ENCODE measurements at regions not wholly inside any gene's neighbourhood (a gene's known extent, or its start where the extent isn't known, plus 50 kb on each side); places are given as distances from the start of the nearest gene placed in this dataset.

DNA sequence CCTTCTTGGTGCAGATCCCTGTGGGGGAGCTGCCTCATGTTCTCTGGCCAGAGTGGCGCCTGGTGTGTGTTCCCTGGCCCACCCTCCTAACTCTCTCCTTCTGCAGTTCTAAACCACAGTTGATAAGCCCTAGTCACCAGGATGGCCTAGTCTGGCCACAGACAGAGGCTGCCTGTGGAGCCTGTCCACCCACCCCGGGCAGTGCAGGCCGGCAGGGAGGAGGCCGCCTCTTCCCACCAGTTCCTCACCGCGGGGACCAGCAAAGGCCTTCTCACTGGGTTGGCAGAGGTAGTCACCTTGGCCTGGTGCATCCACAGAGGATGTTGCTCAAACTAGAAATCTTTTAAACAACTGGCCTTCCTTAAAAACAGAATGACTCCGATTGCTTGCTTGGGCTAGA is 276.4 kb upstream of the TTC14 start:
- H3K9me3 ChIP-seq (replicated peaks), result no peaks in the 10 kb centered on the region
- H3K4me1 ChIP-seq, result no peaks in the 10 kb centered on the region
- H3K4me3 ChIP-seq, result no peak overlapping the region
- H3K27ac ChIP-seq, result no peak overlapping the region
- H3K27me3 ChIP-seq, result no peaks in the 10 kb centered on the region
- no peaks in the 10 kb centered on the region for H3K36me3 ChIP-seq
- no peak for DNase-seq

DNA sequence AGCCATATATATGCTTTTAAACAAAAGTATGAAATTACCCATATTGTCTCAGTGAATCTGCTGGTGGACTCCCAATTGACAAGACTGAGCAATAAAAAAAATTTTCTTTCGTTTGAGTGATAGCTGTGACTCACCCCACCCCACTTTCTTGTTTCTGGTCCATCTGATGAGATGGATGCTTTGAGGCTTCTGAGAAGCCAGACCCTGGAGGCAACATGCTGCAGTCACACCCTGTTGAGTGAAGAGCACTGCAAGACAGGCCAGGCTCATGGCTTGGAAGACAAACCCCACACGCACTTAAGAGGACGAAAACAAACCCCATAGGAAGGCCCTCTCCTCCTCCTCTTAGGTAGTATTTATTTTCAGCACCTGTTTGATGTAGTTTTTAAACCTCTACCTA is 276.0 kb upstream of the TTC14 start:
- Histone ChIP-seq H3K4me3 (no peak overlapping the region), H3K36me3 (no peaks in the 10 kb centered on the region), H3K9me3 (replicated peaks) (no peaks in the 10 kb centered on the region), H3K27ac (no peak overlapping the region), H3K27me3 (no peaks in the 10 kb centered on the region), H3K4me1 (no peaks in the 10 kb centered on the region)
- no peak for DNase-seq

DNA sequence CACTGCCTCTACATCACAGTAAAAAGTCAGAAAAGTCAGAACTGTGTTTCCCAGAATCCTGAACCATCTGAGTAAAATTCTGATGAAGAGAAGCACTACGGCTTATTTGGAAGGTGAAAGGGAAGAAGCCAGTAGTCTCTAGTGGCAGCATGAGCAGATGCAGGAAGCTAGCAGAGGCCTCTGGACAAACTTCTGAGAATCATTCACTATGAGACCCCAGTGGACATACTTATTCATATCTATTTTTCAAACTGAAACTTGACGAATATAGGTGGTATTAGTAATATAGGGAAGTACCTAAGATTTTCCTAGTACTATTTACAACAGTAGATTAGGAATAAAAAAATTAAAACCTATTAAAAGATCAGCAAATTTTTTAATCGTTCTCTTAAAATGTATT is 272.8 kb upstream of the TTC14 start:
- Histone ChIP-seq H3K27ac (no peak overlapping the region), H3K4me1 (no peaks in the 10 kb centered on the region), H3K36me3 (no peaks in the 10 kb centered on the region), H3K4me3 (no peak overlapping the region), H3K27me3 (no peaks in the 10 kb centered on the region), H3K9me3 (replicated peaks) (no peaks in the 10 kb centered on the region)
- no peak for DNase-seq

GRCh38 chr3:180329847-180330246 is 272.1 kb upstream of the TTC14 start:
- no peak overlapping the region for H3K27ac ChIP-seq
- H3K27me3 ChIP-seq, result no peaks in the 10 kb centered on the region
- no peaks in the 10 kb centered on the region for H3K9me3 ChIP-seq (replicated peaks)
- no peaks in the 10 kb centered on the region for H3K36me3 ChIP-seq
- no peak overlapping the region for H3K4me3 ChIP-seq
- DNase-seq, result no peak
- no peaks in the 10 kb centered on the region for H3K4me1 ChIP-seq

- H3K4me3 ChIP-seq, result no peak overlapping the region
- H3K27ac ChIP-seq, result no peak overlapping the region
- no peaks in the 10 kb centered on the region for H3K9me3 ChIP-seq (replicated peaks)
- H3K4me1 ChIP-seq, result no peaks in the 10 kb centered on the region
- no peaks in the 10 kb centered on the region for H3K27me3 ChIP-seq
- H3K36me3 ChIP-seq, result no peaks in the 10 kb centered on the region
- no peak for DNase-seq
Measured at GRCh38 chr3:180330440-180330839, 271.5 kb upstream of the TTC14 start.

GRCh38 chr3:180332608-180333007 is 269.4 kb upstream of the TTC14 start:
- Histone ChIP-seq H3K4me3 (no peak overlapping the region), H3K27me3 (no peaks in the 10 kb centered on the region), H3K4me1 (no peaks in the 10 kb centered on the region), H3K27ac (no peak overlapping the region), H3K9me3 (replicated peaks) (no peaks in the 10 kb centered on the region), H3K36me3 (no peaks in the 10 kb centered on the region)
- DNase-seq, result no peak

DNA sequence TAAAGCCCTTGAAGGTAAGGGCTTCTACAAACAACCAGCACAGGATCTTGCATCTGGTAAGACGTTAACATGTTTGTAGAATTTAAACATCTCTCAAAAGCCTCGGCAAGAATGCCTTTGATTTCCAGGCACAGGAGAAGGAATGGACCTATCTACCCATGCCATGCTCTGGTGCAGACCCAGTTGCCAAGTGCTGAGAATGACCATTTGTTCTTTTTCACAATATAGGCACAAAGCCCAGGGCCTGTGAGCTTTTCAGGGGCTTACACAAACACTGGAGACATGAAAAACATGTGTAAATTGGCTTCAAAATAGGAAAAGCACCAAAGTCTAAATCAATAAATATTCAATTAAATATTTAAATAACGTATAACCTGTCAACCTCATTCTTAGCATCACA is 266.9 kb upstream of the TTC14 start:
- H3K27me3 ChIP-seq, result no peaks in the 10 kb centered on the region

GRCh38 chr3:180340395-180340794 is 261.6 kb upstream of the TTC14 start:
- Histone ChIP-seq H3K4me3 (no peak overlapping the region), H3K4me1 (no peaks in the 10 kb centered on the region), H3K27ac (no peak overlapping the region), H3K9me3 (replicated peaks) (no peaks in the 10 kb centered on the region), H3K36me3 (no peaks in the 10 kb centered on the region), H3K27me3 (no peaks in the 10 kb centered on the region)
- no peak for DNase-seq

More for the DNA sequence above, 266.9 kb upstream of the TTC14 start:
- Histone ChIP-seq H3K36me3 (no peaks in the 10 kb centered on the region), H3K27ac (no peak overlapping the region), H3K4me3 (no peak overlapping the region), H3K9me3 (replicated peaks) (no peaks in the 10 kb centered on the region), H3K4me1 (no peaks in the 10 kb centered on the region)
- DNase-seq, result no peak

- Histone ChIP-seq H3K4me3 (no peak overlapping the region), H3K4me1 (no peaks in the 10 kb centered on the region), H3K9me3 (replicated peaks) (no peaks in the 10 kb centered on the region), H3K36me3 (no peaks in the 10 kb centered on the region), H3K27ac (no peak overlapping the region), H3K27me3 (no peaks in the 10 kb centered on the region)
- no peak for DNase-seq
Measured at GRCh38 chr3:180341516-180341915, 260.4 kb upstream of the TTC14 start.

GRCh38 chr3:180351601-180352000 is 250.4 kb upstream of the TTC14 start:
- H3K9me3 ChIP-seq (replicated peaks), result no peaks in the 10 kb centered on the region
- no peaks in the 10 kb centered on the region for H3K4me1 ChIP-seq
- H3K27ac ChIP-seq, result no peak overlapping the region

GRCh38 chr3:180352261-180352660 is 249.7 kb upstream of the TTC14 start:
- no peaks in the 10 kb centered on the region for H3K27me3 ChIP-seq
- no peaks in the 10 kb centered on the region for H3K9me3 ChIP-seq (replicated peaks)
- H3K27ac ChIP-seq, result no peak overlapping the region
- no peaks in the 10 kb centered on the region for H3K36me3 ChIP-seq
- no peak for DNase-seq
- H3K4me3 ChIP-seq, result no peak overlapping the region
- H3K4me1 ChIP-seq, result no peaks in the 10 kb centered on the region

More at GRCh38 chr3:180351601-180352000, 250.4 kb upstream of the TTC14 start:
- Histone ChIP-seq H3K27me3 (no peaks in the 10 kb centered on the region), H3K36me3 (no peaks in the 10 kb centered on the region), H3K4me3 (no peak overlapping the region)
- no peak for DNase-seq

- no peaks in the 10 kb centered on the region for H3K27me3 ChIP-seq
- H3K4me1 ChIP-seq, result no peaks in the 10 kb centered on the region
- H3K4me3 ChIP-seq, result no peak overlapping the region
- no peak for DNase-seq
- no peaks in the 10 kb centered on the region for H3K9me3 ChIP-seq (replicated peaks)
- no peaks in the 10 kb centered on the region for H3K36me3 ChIP-seq
- H3K27ac ChIP-seq, result no peak overlapping the region
Measured at GRCh38 chr3:180354214-180354613, 247.7 kb upstream of the TTC14 start.

- H3K27ac ChIP-seq, result no peak overlapping the region
- H3K4me1 ChIP-seq, result no peaks in the 10 kb centered on the region
- H3K27me3 ChIP-seq, result no peaks in the 10 kb centered on the region
- DNase-seq, result no peak
- no peaks in the 10 kb centered on the region for H3K36me3 ChIP-seq
- no peak overlapping the region for H3K4me3 ChIP-seq
- no peaks in the 10 kb centered on the region for H3K9me3 ChIP-seq (replicated peaks)
Measured at GRCh38 chr3:180358179-180358578, 243.8 kb upstream of the TTC14 start.

DNA sequence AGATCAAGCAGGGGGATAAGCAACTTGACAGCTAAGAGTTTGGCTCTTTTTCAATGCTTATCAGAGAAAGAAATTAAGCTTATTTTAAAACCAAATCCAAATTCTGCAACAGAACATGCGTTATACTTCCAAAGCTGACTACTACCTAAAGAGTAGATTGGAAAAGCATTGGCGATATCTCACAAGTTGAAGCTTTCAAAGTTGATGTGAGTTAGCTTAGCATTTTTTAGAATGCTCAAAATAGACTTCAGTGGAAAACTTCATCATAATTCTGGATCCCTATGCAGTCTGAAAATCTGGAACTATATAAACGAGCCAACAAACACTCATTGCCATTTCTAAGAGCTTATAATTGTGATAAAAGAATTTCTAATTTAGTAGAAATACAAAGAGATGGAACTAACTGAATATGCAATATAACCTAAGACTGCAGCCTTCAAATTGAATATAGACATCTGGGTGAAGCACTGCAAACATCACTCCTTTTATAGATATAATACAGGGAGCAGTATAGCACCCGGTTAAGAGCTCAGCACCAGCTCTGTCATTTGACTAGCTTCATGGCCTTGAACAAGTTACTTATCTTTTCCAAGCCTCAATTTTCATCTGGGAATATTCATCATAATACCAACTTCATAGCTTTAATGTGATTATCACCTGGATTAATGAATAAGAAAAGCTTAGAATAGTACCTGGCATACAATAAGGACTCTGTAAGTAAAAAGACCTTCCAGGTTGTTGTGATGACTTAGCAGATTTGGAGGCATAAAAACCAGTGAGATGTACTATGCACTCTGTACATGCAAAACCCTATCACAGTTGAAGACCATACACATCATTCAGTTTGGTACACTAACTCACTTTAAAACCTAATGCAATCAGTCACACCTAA is 242.7 kb upstream of the TTC14 start:
- Histone ChIP-seq H3K9me3 (replicated peaks) (no peaks in the 10 kb centered on the region), H3K36me3 (no peaks in the 10 kb centered on the region), H3K27ac (no peak overlapping the region), H3K4me1 (no peaks in the 10 kb centered on the region), H3K27me3 (no peaks in the 10 kb centered on the region), H3K4me3 (no peak overlapping the region)
- DNase-seq, result no peak

DNA sequence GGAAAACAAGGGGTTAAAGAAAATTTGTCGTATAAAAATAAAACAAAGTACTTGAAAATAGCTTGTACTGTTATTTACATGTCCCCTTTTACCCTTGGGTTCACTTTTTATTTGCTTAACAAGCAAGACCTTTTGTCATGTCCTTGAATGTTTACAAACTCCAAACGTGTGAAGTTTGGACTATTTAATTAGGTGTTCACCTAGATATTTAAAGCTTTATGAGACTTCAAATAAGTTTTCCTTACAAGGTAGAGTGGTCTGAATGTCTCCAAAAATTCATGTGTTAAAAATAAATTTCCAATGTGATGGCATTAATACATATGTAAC is 242.0 kb upstream of the TTC14 start:
- Histone ChIP-seq H3K36me3 (no peaks in the 10 kb centered on the region), H3K4me1 (no peaks in the 10 kb centered on the region), H3K27ac (no peak overlapping the region), H3K4me3 (no peak overlapping the region), H3K27me3 (no peaks in the 10 kb centered on the region), H3K9me3 (replicated peaks) (no peaks in the 10 kb centered on the region)
- DNase-seq, result no peak

DNA sequence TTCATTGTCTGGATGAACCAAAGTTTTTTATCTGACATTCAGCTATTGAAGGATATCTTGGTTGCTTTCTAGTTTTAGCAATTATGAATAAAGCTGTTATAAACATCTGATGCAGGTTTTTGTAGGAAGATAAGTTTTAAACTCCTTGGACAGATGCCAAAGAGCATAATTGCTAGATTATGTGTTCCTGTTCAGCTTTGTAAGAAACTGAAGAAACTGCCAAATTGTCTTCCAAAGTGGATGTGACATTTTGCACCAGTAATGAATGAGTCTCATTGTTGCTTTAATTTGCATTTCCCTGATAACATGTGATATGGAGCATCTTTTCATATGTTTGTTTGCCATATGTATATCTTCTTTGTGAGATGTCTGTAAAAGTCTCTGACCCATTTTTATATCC is 239.9 kb upstream of the TTC14 start:
- Histone ChIP-seq H3K27me3 (no peaks in the 10 kb centered on the region), H3K27ac (no peak overlapping the region), H3K4me3 (no peak overlapping the region), H3K4me1 (no peaks in the 10 kb centered on the region), H3K36me3 (no peaks in the 10 kb centered on the region), H3K9me3 (replicated peaks) (no peaks in the 10 kb centered on the region)
- DNase-seq, result no peak
